Activated CD4-positive, alpha-beta T cell treated with anti-CD3 and anti-CD28 coated beads, Interleukin-10, Interleukin-2, amounts not matched to agents 100 ng/mL and 50 ng/mL, durations not matched to agents 16 hours and 8 hours (primary cell): ENCODE measurements at regions not wholly inside any gene's neighbourhood (a gene's known extent, or its start where the extent isn't known, plus 50 kb on each side); places are given as distances from the start of the nearest gene placed in this dataset.

Experiments used
- DNase-seq: peaks from one replicate; pipeline ENCODE4 v3.0.0-alpha.2; 2020

GRCh38 chr5:145237843-145238242 is 597.3 kb downstream of the PRELID2 start:
- peak; percentile 34 for DNase-seq

GRCh38 chr5:145236983-145237382 is 598.2 kb downstream of the PRELID2 start:
- no peak for DNase-seq

- no peak for DNase-seq
Observed at GRCh38 chr5:145236127-145236526, 599.0 kb downstream of the PRELID2 start.

GRCh38 chr5:145233461-145233860 is 601.7 kb downstream of the PRELID2 start:
- DNase-seq, result no peak

GRCh38 chr5:145230781-145231180 is 604.4 kb downstream of the PRELID2 start:
- no peak for DNase-seq

- DNase-seq, result no peak
Observed at GRCh38 chr5:145228564-145228963, 606.6 kb downstream of the PRELID2 start.

- DNase-seq, result no peak
Observed at GRCh38 chr5:145227881-145228280, 607.3 kb downstream of the PRELID2 start.

GRCh38 chr5:145226726-145227125 is 608.4 kb downstream of the PRELID2 start:
- no peak for DNase-seq

- DNase-seq, result no peak
Observed at GRCh38 chr5:145225529-145225928, 609.6 kb downstream of the PRELID2 start.

- DNase-seq, result no peak
Observed at GRCh38 chr5:145223582-145223981, 611.6 kb downstream of the PRELID2 start.

- no peak for DNase-seq
Observed at GRCh38 chr5:145222622-145223021, 612.5 kb downstream of the PRELID2 start.

GRCh38 chr5:145221416-145221815 is 613.7 kb downstream of the PRELID2 start:
- no peak for DNase-seq

- DNase-seq, result no peak
Observed at GRCh38 chr5:145220481-145220880, 614.7 kb downstream of the PRELID2 start.

- no peak for DNase-seq
Observed at GRCh38 chr5:145218982-145219381, 616.2 kb downstream of the PRELID2 start.

GRCh38 chr5:145218019-145218418 is 617.1 kb downstream of the PRELID2 start:
- no peak for DNase-seq

- DNase-seq, result no peak
Observed at GRCh38 chr5:145210020-145210419, 625.1 kb downstream of the PRELID2 start.

- DNase-seq, result no peak
Observed at GRCh38 chr5:145205546-145205945, 629.6 kb downstream of the PRELID2 start.

GRCh38 chr5:145204743-145205142 is 630.4 kb downstream of the PRELID2 start:
- DNase-seq, result no peak

- DNase-seq, result no peak
Observed at GRCh38 chr5:145203193-145203592, 631.9 kb downstream of the PRELID2 start.

GRCh38 chr5:145198525-145199260 is 636.4 kb downstream of the PRELID2 start:
- no peak for DNase-seq

- no peak for DNase-seq
Observed at GRCh38 chr5:145189746-145190145, 645.4 kb downstream of the PRELID2 start.

- DNase-seq, result no peak
Observed at GRCh38 chr5:145180371-145180770, 654.8 kb downstream of the PRELID2 start.

- DNase-seq, result no peak
Observed at GRCh38 chr5:145178641-145179523, 656.3 kb downstream of the PRELID2 start.

- DNase-seq, result no peak
Observed at GRCh38 chr5:145176041-145176440, 659.1 kb downstream of the PRELID2 start.
